ENCODE measurements at regions not wholly inside any gene's neighbourhood (a gene's known extent, or its start where the extent isn't known, plus 50 kb on each side); places are given as distances from the start of the nearest gene placed in this dataset.

GRCh38 chr6:11917951-11918738, 94.0 kb upstream of the HIVEP1 start:
- TF ChIP-seq, protein P1, sequence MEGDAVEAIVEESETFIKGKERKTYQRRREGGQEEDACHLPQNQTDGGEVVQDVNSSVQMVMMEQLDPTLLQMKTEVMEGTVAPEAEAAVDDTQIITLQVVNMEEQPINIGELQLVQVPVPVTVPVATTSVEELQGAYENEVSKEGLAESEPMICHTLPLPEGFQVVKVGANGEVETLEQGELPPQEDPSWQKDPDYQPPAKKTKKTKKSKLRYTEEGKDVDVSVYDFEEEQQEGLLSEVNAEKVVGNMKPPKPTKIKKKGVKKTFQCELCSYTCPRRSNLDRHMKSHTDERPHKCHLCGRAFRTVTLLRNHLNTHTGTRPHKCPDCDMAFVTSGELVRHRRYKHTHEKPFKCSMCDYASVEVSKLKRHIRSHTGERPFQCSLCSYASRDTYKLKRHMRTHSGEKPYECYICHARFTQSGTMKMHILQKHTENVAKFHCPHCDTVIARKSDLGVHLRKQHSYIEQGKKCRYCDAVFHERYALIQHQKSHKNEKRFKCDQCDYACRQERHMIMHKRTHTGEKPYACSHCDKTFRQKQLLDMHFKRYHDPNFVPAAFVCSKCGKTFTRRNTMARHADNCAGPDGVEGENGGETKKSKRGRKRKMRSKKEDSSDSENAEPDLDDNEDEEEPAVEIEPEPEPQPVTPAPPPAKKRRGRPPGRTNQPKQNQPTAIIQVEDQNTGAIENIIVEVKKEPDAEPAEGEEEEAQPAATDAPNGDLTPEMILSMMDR (IDR thresholded peaks at IDR 0.05), result no peak
- TF ChIP-seq EZH2phosphoT487 (IDR thresholded peaks at IDR 0.05), result no peak

All from neural progenitor cell (in vitro differentiated cells).